Peyer's patch (tissue), 4 donors: ENCODE measurements at regions not wholly inside any gene's neighbourhood (a gene's known extent, or its start where the extent isn't known, plus 50 kb on each side); places are given as distances from the start of the nearest gene placed in this dataset.

Experiments
- DNase-seq, 3 donors: peaks; one replicate each; pipeline ENCODE4 v3.0.0-alpha.2; 2017 to 2019
- H3K27ac ChIP-seq, 4 donors: fragments of 200-600 bp; sonication (generic); one replicate each; pipeline ENCODE4 v1.5.1; 2016 to 2019
- H3K27me3 ChIP-seq, 2 donors: fragments of 200-600 bp; sonication (generic); one replicate each; pipeline ENCODE4 v1.5.1; 2019
- H3K36me3 ChIP-seq, 3 donors: fragments of 200-600 bp; sonication (generic); one replicate each; pipeline ENCODE4 v1.5.1; 2016 to 2019
- H3K4me1 ChIP-seq, 4 donors: fragments of 200-600 bp; sonication (generic); one replicate each; pipeline ENCODE4 v1.5.1; 2016 to 2019
- H3K4me3 ChIP-seq, 4 donors: fragments of 200-600 bp; sonication (generic); 1 replicate in 3 of 4; 2 replicates in 1 of 4; pipeline ENCODE4 v1.5.1; 2016 to 2019; ENCODE audit warnings: mild to moderate bottlenecking in 1 of 4
- H3K9me3 ChIP-seq, 4 donors: fragments of 200-600 bp; sonication (generic); one replicate each; pipeline ENCODE4 v1.5.1; 2016 to 2019; ENCODE audit warnings: mild to moderate bottlenecking in 1 of 4
- CTCF ChIP-seq, 6 experiments: fragments of 450-650 bp in 4 of 6; fragments of 200-600 bp in 2 of 6; sonication (generic) in 1 of 6; IDR thresholded peaks; one replicate each; pipeline ENCODE4 v1.5.1; 2017 to 2019; ENCODE audit warnings: antibody characterized with exemption in 6 of 6, mild to moderate bottlenecking in 3 of 6, moderate library complexity in 1 of 6
- POLR2A ChIP-seq, 2 donors: fragments of 450-650 bp; IDR thresholded peaks; one replicate each; pipeline ENCODE4 v1.5.1; 2017; ENCODE audit warnings: antibody characterized with exemption in 2 of 2, mild to moderate bottlenecking in 2 of 2, moderate library complexity in 2 of 2

- Histone ChIP-seq H3K9me3 (no peaks in the 10 kb centered on the region), H3K4me1 (peaks cover 0 to 6% (median 0%) of the 10 kb centered on the region in 4 donors), H3K4me3 (no peak overlapping the region), H3K27ac (no peak overlapping the region), H3K27me3 (no peaks in the 10 kb centered on the region), H3K36me3 (no peaks in the 10 kb centered on the region)
- DNase-seq: peak in 1 of 3 donors; percentile 60
- TF ChIP-seq POLR2A (IDR thresholded peaks at IDR 0.05) (no peak), CTCF (IDR thresholded peaks at IDR 0.05) (no peak)
Observed at GRCh38 chr18:42525905-42526304, 570.9 kb downstream of the PIK3C3 start.

- no peaks in the 10 kb centered on the region for H3K9me3 ChIP-seq
- TF ChIP-seq CTCF (IDR thresholded peaks at IDR 0.05) (no peak), POLR2A (IDR thresholded peaks at IDR 0.05) (no peak)
- H3K4me1 ChIP-seq: peaks cover 0 to 6% (median 0%) of the 10 kb centered on the region in 4 donors
- no peak overlapping the region for H3K4me3 ChIP-seq
- no peaks in the 10 kb centered on the region for H3K36me3 ChIP-seq
- DNase-seq: no peak
- H3K27ac ChIP-seq: no peak overlapping the region
- H3K27me3 ChIP-seq: no peaks in the 10 kb centered on the region
Observed at GRCh38 chr18:42527766-42528165, 572.7 kb downstream of the PIK3C3 start.

- Histone ChIP-seq H3K4me3 (no peak overlapping the region), H3K4me1 (peaks cover 0 to 6% (median 0%) of the 10 kb centered on the region in 4 donors), H3K27ac (no peak overlapping the region), H3K36me3 (no peaks in the 10 kb centered on the region), H3K9me3 (no peaks in the 10 kb centered on the region), H3K27me3 (no peaks in the 10 kb centered on the region)
- TF ChIP-seq POLR2A (IDR thresholded peaks at IDR 0.05): no peak
- TF ChIP-seq CTCF (IDR thresholded peaks at IDR 0.05): no peak
- no peak for DNase-seq
Observed at GRCh38 chr18:42530276-42530675, 575.2 kb downstream of the PIK3C3 start.

- H3K9me3 ChIP-seq: no peaks in the 10 kb centered on the region
- DNase-seq: no peak
- H3K27me3 ChIP-seq: no peaks in the 10 kb centered on the region
- H3K4me3 ChIP-seq: no peak overlapping the region
- H3K27ac ChIP-seq: no peak overlapping the region
- H3K36me3 ChIP-seq: no peaks in the 10 kb centered on the region
- no peaks in the 10 kb centered on the region for H3K4me1 ChIP-seq
- no peak for TF ChIP-seq CTCF (IDR thresholded peaks at IDR 0.05)
- TF ChIP-seq POLR2A (IDR thresholded peaks at IDR 0.05): no peak
Observed at GRCh38 chr18:42532119-42532518, 577.1 kb downstream of the PIK3C3 start.

GRCh38 chr18:42533009-42533575 lies 578.1 kb downstream of the PIK3C3 start:
- TF ChIP-seq CTCF (IDR thresholded peaks at IDR 0.05): no peak
- no peak for TF ChIP-seq POLR2A (IDR thresholded peaks at IDR 0.05)
- Histone ChIP-seq H3K27me3 (no peaks in the 10 kb centered on the region), H3K36me3 (no peaks in the 10 kb centered on the region), H3K4me3 (no peak overlapping the region), H3K27ac (no peak overlapping the region), H3K9me3 (no peaks in the 10 kb centered on the region), H3K4me1 (no peaks in the 10 kb centered on the region)
- no peak for DNase-seq

- no peak for DNase-seq
- Histone ChIP-seq H3K27ac (no peak overlapping the region), H3K27me3 (no peaks in the 10 kb centered on the region), H3K4me3 (no peak overlapping the region), H3K4me1 (no peaks in the 10 kb centered on the region), H3K36me3 (no peaks in the 10 kb centered on the region), H3K9me3 (no peaks in the 10 kb centered on the region)
- no peak for TF ChIP-seq CTCF (IDR thresholded peaks at IDR 0.05)
- TF ChIP-seq POLR2A (IDR thresholded peaks at IDR 0.05): no peak
Observed at GRCh38 chr18:42533616-42534015, 578.6 kb downstream of the PIK3C3 start.
